Transverse colon (tissue), 4 donors: ENCODE measurements at regions not wholly inside any gene's neighbourhood (a gene's known extent, or its start where the extent isn't known, plus 50 kb on each side); places are given as distances from the start of the nearest gene placed in this dataset.

Experiments used
- DNase-seq: peaks from one replicate; pipeline ENCODE4 v3.0.0-alpha.2; 2019
- H3K27ac ChIP-seq, 4 donors: fragments of 200-600 bp; sonication (generic); 2 replicates each; pipeline ENCODE4 v1.5.1; 2016 to 2018; ENCODE audit warnings: inconsistent platforms in 4 of 4
- H3K27me3 ChIP-seq: fragments of 200-600 bp; sonication (generic); 2 replicates; pipeline ENCODE4 v1.5.1; 2017; ENCODE audit warnings: inconsistent platforms
- H3K36me3 ChIP-seq, 4 donors: fragments of 200-600 bp; sonication (generic); 2 replicates each; pipeline ENCODE4 v1.5.1; 2017 to 2019; ENCODE audit warnings: inconsistent platforms in 4 of 4
- H3K4me1 ChIP-seq, 4 donors: fragments of 200-600 bp; sonication (generic); 2 replicates each; pipeline ENCODE4 v1.5.1; 2017 to 2020; ENCODE audit warnings: inconsistent platforms in 4 of 4
- H3K4me3 ChIP-seq, 4 donors: fragments of 200-600 bp; sonication (generic); 1 replicate in 1 of 4; 2 replicates in 3 of 4; pipeline versions ENCODE4 v1.5.1 to v1.6.1; 2017 to 2019; ENCODE audit warnings: inconsistent platforms in 4 of 4
- H3K9me3 ChIP-seq, 2 donors: fragments of 200-600 bp; sonication (generic); 2 replicates each; pipeline ENCODE4 v1.5.1; 2017 to 2019; ENCODE audit warnings: inconsistent platforms in 2 of 2
- CTCF ChIP-seq, 5 experiments: fragments of 200-600 bp in 3 of 5; fragments of 450-650 bp in 2 of 5; sonication (generic) in 3 of 5; IDR thresholded peaks; 1 replicate in 2 of 5; 2 replicates in 3 of 5; pipeline ENCODE4 v1.5.1; 2016 to 2017; ENCODE audit warnings: antibody characterized with exemption in 5 of 5, inconsistent platforms in 3 of 5, mild to moderate bottlenecking in 2 of 5, moderate library complexity in 1 of 5
- EP300 ChIP-seq: sonication (generic); formaldehyde crosslinking; IDR thresholded peaks from one replicate; pipeline ENCODE4 v1.6.1; 2017; ENCODE audit warnings: antibody characterized with exemption, low read depth
- POLR2A ChIP-seq: fragments of 450-650 bp; IDR thresholded peaks from one replicate; pipeline ENCODE4 v1.6.1; 2016; ENCODE audit warnings: antibody characterized with exemption, mild to moderate bottlenecking, moderate library complexity
- POLR2AphosphoS5 ChIP-seq, 3 donors: sonication (generic); formaldehyde crosslinking; IDR thresholded peaks; one replicate each; pipeline ENCODE4 v1.6.1; 2016; ENCODE audit warnings: antibody characterized with exemption in 3 of 3
- WGBS, 2 donors: methylation state at CpG; one replicate each; pipeline ENCODE4 v1.1.5; 2018; ENCODE audit warnings: low coverage in 1 of 2; 5-methylcytosine and 5-hydroxymethylcytosine counted together
- in situ Hi-C, 4 donors: fragments of 200-750 bp; cut with MboI; loops; one replicate each; pipeline versions ENCODE4 v1.15.0 to v1.15.1; 2017; ENCODE audit warnings: low sequenced_read_pairs in 3 of 4, low pct_ligation_motif_present in 1 of 4, low pct_unique_long_range_greater_than_20kb in 1 of 4
- intact Hi-C: fragments of 100-400 bp; cut with DNase I; formaldehyde crosslinking; loops from one replicate; pipeline ENCODE4 v1.15.1; 2023; ENCODE audit warnings: low total_unique reads

- Histone ChIP-seq H3K36me3 (no peaks in the 10 kb centered on the region), H3K4me3 (no peak overlapping the region), H3K9me3 (no peaks in the 10 kb centered on the region), H3K4me1 (peaks cover 0 to 70% (median 27%) of the 10 kb centered on the region in 4 donors), H3K27me3 (no peaks in the 10 kb centered on the region), H3K27ac (peak overlapping the region; percentile 63 to 78 (median 76))
- 77 to 81% methylated on average over 3 of the region's 3 CpGs for WGBS, 2 donors
- intact Hi-C loops: no loop called here
- no peak for DNase-seq
- in situ Hi-C loops: no loop called here
- TF ChIP-seq EP300: no peak
- TF ChIP-seq POLR2AphosphoS5 (IDR thresholded peaks at IDR 0.05): no peak
These were observed 71.2 kb upstream of the NRIP1 start for GRCh38 chr21:15135867-15136629.

GRCh38 chr21:15138490-15138889, 73.7 kb upstream of the NRIP1 start:
- WGBS, 2 donors: 0 to 12% methylated on average over 3 to 7 of the region's 7 CpGs
- DNase-seq: peak; percentile 56
- peak overlapping the region; percentile 39 to 82 (median 74) for H3K27ac ChIP-seq
- intact Hi-C loops: no loop called here
- no peaks in the 10 kb centered on the region for H3K9me3 ChIP-seq
- no peak overlapping the region for H3K4me3 ChIP-seq
- H3K4me1 ChIP-seq: peaks cover 0 to 82% (median 33%) of the 10 kb centered on the region in 4 donors
- H3K36me3 ChIP-seq: no peaks in the 10 kb centered on the region
- in situ Hi-C loops: no loop called here
- no peak for TF ChIP-seq POLR2A
- TF ChIP-seq POLR2AphosphoS5 (IDR thresholded peaks at IDR 0.05): no peak
- no peak for TF ChIP-seq EP300
- TF ChIP-seq CTCF (IDR thresholded peaks at IDR 0.05): no peak
- no peaks in the 10 kb centered on the region for H3K27me3 ChIP-seq

- H3K27me3 ChIP-seq: no peaks in the 10 kb centered on the region
- no peak for TF ChIP-seq CTCF (IDR thresholded peaks at IDR 0.05)
- TF ChIP-seq POLR2AphosphoS5 (IDR thresholded peaks at IDR 0.05): no peak
- no peak for TF ChIP-seq EP300
- no peak for TF ChIP-seq POLR2A
- no peak overlapping the region for H3K4me3 ChIP-seq
- DNase-seq: no peak
- WGBS, 2 donors: 30 to 37% methylated on average over 3 to 4 of the region's 4 CpGs
- peaks cover 0 to 74% (median 27%) of the 10 kb centered on the region in 4 donors for H3K4me1 ChIP-seq
- peak overlapping the region; percentile 75 to 82 (median 79) for H3K27ac ChIP-seq
- no peaks in the 10 kb centered on the region for H3K9me3 ChIP-seq
- in situ Hi-C loops (no loop called here), intact Hi-C loops (no loop called here)
- H3K36me3 ChIP-seq: no peaks in the 10 kb centered on the region
These were observed 75.1 kb upstream of the NRIP1 start for GRCh38 chr21:15139898-15140297.

- WGBS, 2 donors: 27 to 48% methylated on average over 4 to 9 of the region's 9 CpGs
- Histone ChIP-seq H3K4me3 (no peak overlapping the region), H3K4me1 (peaks cover 0 to 68% (median 24%) of the 10 kb centered on the region in 4 donors), H3K9me3 (no peaks in the 10 kb centered on the region), H3K27ac (peak overlapping the region; percentile 75 to 82 (median 79)), H3K27me3 (no peaks in the 10 kb centered on the region), H3K36me3 (no peaks in the 10 kb centered on the region)
- peak; percentile 89 for DNase-seq
- TF ChIP-seq EP300: peak; percentile 28
- no peak for TF ChIP-seq POLR2A
- no peak for TF ChIP-seq CTCF (IDR thresholded peaks at IDR 0.05)
- TF ChIP-seq POLR2AphosphoS5 (IDR thresholded peaks at IDR 0.05): peak in 2 of 3 donors; percentile 75 to 87
- in situ Hi-C loops: no loop called here
- intact Hi-C loops: no loop called here
These were observed 75.7 kb upstream of the NRIP1 start for GRCh38 chr21:15140321-15141019.
